22Rv1 (cell line): ENCODE measurements at regions not wholly inside any gene's neighbourhood (a gene's known extent, or its start where the extent isn't known, plus 50 kb on each side); places are given as distances from the start of the nearest gene placed in this dataset.

Experiments
- CTCF ChIP-seq: fragments of 450-650 bp; IDR thresholded peaks from 2 replicates; pipeline ENCODE4 v1.5.1; 2017; ENCODE audit warnings: mild to moderate bottlenecking
- ZFX ChIP-seq: fragments of 450-650 bp; IDR thresholded peaks from 2 replicates; pipeline ENCODE4 v1.6.1; 2017; ENCODE audit warnings: antibody characterized with exemption, borderline replicate concordance

GRCh38 chr19:31223740-31224534 lies 125.3 kb downstream of the TSHZ3 start:
- TF ChIP-seq CTCF (no peak), ZFX (no peak)
